T1000 (cell line): ENCODE measurements at regions not wholly inside any gene's neighbourhood (a gene's known extent, or its start where the extent isn't known, plus 50 kb on each side); places are given as distances from the start of the nearest gene placed in this dataset.

Experiments
- DNase-seq: peaks from one replicate; lab custom pipeline; 2025; ENCODE audit warnings: mixed read lengths; lab: John Stamatoyannopoulos, UW

DNA sequence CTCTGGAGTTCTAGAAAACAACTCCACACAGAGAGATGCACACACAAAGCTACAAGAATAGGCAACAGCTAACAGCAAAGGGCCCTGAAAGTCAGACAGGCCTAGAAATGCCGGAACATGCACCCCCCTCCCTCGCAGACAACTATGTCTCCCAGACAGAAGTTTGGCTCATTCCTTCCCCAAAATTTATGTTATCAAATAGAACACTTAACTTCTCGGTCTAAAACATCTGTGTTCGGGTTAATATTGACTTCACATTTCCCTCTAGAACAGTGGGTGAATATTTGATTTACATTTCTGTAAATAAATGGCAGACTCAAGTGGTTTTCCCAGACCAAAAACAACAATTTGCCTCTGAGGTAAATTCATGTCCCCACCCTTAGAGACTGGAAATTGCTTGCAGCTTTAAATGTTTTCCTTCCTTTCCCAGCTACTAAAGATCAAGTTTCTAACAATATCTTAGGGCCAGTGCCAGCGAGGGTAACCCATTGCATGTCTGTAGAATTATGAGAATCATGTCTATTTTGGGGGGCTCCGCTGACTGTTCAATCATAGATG, 92.5 kb upstream of the INHBA start:
- DNase-seq: no peak

DNA sequence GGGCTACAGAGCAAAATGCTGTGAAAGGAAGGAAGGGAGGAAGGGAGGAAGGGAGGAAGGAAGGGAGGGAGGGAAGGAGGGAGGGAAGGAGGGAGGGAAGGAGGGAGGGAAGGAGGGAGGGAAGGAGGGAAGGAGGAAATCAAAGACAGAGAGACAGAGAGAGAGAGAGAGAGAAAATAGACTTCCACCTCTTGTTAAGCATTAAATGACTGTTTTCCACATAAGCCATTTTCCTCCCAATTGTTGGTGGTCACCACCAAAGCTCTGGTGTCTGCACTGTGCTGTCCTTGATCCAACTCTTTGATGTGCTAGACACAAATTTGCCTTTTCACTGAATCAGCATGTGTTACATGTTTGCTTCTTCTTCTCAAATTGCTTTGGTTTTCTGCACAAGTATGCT, 90.7 kb upstream of the INHBA start:
- DNase-seq: no peak

- no peak for DNase-seq
These were observed 89.2 kb upstream of the INHBA start for GRCh38 chr7:41792120-41792519.

DNA sequence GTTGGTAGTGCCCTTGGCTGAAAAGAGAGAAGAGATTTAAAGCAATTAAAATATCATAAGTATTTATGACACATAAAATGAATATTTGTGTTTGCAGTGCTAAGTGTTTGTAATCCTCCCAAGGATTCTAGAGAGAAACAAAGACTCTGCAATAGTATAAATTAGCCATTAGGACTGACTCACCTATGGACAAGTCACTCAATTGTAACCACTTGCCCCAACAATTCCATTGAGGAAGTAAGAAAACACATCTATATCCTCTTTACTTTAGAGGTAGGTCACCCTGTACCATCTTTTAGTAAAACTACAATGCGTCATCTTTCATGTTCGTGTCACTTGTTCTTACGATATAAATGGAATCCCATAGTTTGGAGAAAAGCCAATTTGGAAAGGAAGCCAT, 85.7 kb upstream of the INHBA start:
- DNase-seq: no peak

GRCh38 chr7:41787651-41788350, 84.9 kb upstream of the INHBA start:
- no peak for DNase-seq

- DNase-seq: no peak
These were observed 84.1 kb upstream of the INHBA start for GRCh38 chr7:41786944-41787343.

- DNase-seq: no peak
These were observed 83.5 kb upstream of the INHBA start for GRCh38 chr7:41786404-41786803.

DNA sequence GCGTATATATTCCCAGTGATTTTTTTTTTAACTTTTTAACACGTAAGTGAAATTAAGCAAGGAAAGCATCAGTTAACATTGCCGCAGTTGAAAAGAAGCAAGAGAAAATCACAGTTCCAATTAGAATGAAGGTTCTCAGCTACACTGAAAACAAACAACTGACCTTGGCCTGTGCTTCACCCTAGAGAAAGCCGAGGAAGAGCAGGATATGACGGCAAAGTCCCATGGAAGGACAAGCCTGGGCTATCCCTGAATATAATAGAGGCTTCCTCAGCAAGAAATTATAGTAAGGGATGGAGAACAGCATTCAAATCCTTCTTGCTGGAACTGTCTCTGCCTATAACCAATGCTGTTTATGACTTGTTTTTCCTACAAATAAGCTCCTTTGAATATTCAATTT, 83.0 kb upstream of the INHBA start:
- DNase-seq: no peak

GRCh38 chr7:41785265-41785664, 82.4 kb upstream of the INHBA start:
- DNase-seq: no peak

DNA sequence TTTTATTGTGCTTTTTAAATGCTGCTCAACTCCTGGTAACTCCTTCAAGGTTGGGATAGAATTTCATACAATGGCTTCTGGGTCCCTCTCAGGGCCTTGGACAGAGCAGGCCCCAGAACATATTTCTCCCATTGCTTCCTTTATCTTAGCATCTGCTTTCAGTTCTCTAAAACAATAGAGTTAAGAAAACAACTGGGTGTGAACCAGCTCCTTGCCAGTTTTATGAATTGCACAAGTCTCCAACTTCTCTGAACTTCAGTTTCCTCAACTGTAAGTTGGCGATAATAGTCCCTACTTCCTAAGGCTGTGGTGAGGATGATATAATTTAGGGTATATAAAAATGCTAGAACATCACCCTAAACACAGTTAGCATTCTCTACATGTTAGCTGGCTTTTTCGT, 77.0 kb upstream of the INHBA start:
- no peak for DNase-seq

GRCh38 chr7:41777894-41778596, 75.2 kb upstream of the INHBA start:
- DNase-seq: no peak

- no peak for DNase-seq
These were observed 72.1 kb upstream of the INHBA start for GRCh38 chr7:41774966-41775365.

- DNase-seq: no peak
These were observed 70.9 kb upstream of the INHBA start for GRCh38 chr7:41773756-41774155.

GRCh38 chr7:41771717-41772116, 68.8 kb upstream of the INHBA start:
- no peak for DNase-seq

- DNase-seq: no peak
These were observed 66.3 kb upstream of the INHBA start for GRCh38 chr7:41769162-41769561.

DNA sequence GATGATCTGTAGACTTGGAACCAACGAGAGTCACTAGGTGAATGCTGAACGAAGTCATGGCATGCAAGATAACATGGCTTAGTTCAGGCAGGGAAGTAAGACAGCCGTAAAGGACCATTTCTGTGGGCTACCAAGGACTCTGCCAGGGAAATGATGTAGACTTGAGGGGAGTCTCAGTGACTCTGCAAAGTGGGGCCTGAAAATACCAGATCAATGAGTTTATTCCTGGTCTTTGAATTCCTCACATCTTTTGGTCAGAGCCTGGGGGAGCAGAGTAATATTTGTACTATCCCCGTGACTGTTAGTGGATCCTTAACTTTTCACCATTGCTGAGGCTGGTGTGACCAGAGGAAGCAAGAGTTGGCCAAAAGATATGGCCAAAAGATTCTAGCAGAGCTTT, 60.7 kb upstream of the INHBA start:
- no peak for DNase-seq

GRCh38 chr7:41762641-41763040, 59.8 kb upstream of the INHBA start:
- no peak for DNase-seq

DNA sequence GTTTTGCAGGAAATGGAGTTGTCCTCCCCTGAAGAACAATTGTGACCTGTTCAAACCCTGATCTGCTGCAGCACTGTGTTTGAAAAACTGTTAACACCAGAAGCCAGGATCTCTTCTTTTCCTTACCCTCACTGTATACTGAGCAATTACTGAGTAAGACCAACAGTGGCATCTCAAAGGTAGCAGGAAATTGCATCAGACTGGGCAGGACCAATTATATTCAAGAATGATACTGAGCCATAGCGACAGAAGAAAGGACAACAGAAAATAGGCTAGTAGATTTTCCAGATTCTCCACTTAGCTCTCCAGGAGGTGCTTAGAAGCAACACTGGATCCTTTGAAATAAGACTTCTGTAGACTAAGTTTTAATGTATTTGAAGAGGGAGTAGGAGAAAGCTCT, 57.4 kb upstream of the INHBA start:
- no peak for DNase-seq

GRCh38 chr7:41758321-41758720, 55.4 kb upstream of the INHBA start:
- DNase-seq: no peak

- no peak for DNase-seq
These were observed 53.8 kb upstream of the INHBA start for GRCh38 chr7:41756650-41757182.

- DNase-seq: no peak
These were observed 52.2 kb upstream of the INHBA start for GRCh38 chr7:41755096-41755495.

- no peak for DNase-seq
These were observed 51.2 kb upstream of the INHBA start for GRCh38 chr7:41754046-41754445.
